SU-DHL-6 (cell line): ENCODE measurements at regions not wholly inside any gene's neighbourhood (a gene's known extent, or its start where the extent isn't known, plus 50 kb on each side); places are given as distances from the start of the nearest gene placed in this dataset.

Source experiments
- EZH2phosphoT487 ChIP-seq: fragments of 200-600 bp; sonication (generic), shearing (Covaris generic); conservative IDR thresholded peaks from 2 replicates; pipeline ENCODE4 v1.6.1; 2018; ENCODE audit warnings: mild to moderate bottlenecking, antibody characterized with exemption, low read length, moderate library complexity, mixed read lengths
- TF ChIP-seq, protein P1 (sequence below): fragments of 200-600 bp; sonication (generic); IDR thresholded peaks from one replicate; pipeline ENCODE4 v1.5.1; 2017; ENCODE audit warnings: antibody characterized with exemption, mild to moderate bottlenecking, low read length, moderate library complexity; ENCODE audit not compliant: insufficient read depth, poor library complexity, severe bottlenecking

- TF ChIP-seq, protein P1, sequence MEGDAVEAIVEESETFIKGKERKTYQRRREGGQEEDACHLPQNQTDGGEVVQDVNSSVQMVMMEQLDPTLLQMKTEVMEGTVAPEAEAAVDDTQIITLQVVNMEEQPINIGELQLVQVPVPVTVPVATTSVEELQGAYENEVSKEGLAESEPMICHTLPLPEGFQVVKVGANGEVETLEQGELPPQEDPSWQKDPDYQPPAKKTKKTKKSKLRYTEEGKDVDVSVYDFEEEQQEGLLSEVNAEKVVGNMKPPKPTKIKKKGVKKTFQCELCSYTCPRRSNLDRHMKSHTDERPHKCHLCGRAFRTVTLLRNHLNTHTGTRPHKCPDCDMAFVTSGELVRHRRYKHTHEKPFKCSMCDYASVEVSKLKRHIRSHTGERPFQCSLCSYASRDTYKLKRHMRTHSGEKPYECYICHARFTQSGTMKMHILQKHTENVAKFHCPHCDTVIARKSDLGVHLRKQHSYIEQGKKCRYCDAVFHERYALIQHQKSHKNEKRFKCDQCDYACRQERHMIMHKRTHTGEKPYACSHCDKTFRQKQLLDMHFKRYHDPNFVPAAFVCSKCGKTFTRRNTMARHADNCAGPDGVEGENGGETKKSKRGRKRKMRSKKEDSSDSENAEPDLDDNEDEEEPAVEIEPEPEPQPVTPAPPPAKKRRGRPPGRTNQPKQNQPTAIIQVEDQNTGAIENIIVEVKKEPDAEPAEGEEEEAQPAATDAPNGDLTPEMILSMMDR = no peak
- no peak for TF ChIP-seq EZH2phosphoT487
Measured at GRCh38 chr9:11206925-11207324, 594.1 kb upstream of the PTPRD start.
